ENCODE measurements at regions not wholly inside any gene's neighbourhood (a gene's known extent, or its start where the extent isn't known, plus 50 kb on each side); places are given as distances from the start of the nearest gene placed in this dataset.
"Not testable (repeated sequence)": the region's sequence is repeated elsewhere in the genome, so short reads cannot be mapped to it uniquely, and the experiment has no call there.

DNA sequence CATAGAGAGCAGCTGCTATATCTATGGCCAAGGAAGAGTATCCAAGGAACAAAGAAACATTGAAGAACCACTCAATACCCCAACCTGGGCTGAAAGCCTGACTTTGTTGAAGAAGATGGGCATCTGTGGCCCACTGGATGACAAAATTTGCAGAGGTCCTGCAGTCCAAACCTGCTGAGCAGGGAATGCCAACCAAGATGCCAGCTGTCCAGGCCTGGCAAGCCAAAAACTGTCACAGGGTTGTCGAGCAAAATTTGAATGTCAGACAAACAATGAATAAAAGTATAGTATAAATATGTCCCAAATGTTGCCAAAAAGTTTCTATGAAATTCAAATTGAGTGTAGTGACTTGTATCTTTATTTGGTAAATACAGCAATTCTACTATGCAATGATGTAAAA is 1040.2 kb downstream of the PCDH9 start:
- Histone ChIP-seq H3K9me3 (ENCODE audit: control insufficient read depth in 2 of 2, insufficient read depth in 1 of 2, low read depth in 1 of 2, low read length in 1 of 2) (no peaks in the 10 kb centered on the region), H3K36me3 (ENCODE audit: control insufficient read depth in 3 of 3, insufficient read depth in 2 of 3, low read depth in 1 of 3, low read length in 3 of 3) (no peaks in the 10 kb centered on the region), H3K27me3 (ENCODE audit: control insufficient read depth in 3 of 3, insufficient read depth in 3 of 3, low read length in 3 of 3) (no peaks in the 10 kb centered on the region), H3K4me3 (ENCODE audit: low read depth in 1 of 3, low read length in 3 of 3) (no peak overlapping the region), H3K4me1 (ENCODE audit: control insufficient read depth in 3 of 3, insufficient read depth in 2 of 3, low read depth in 1 of 3, low read length in 2 of 3) (no peaks in the 10 kb centered on the region), H3K27ac (ENCODE audit: low read depth in 1 of 3, low read length in 2 of 3) (no peak overlapping the region)
- FAIRE-seq (no peak), DNase-seq (no peak)
- WGBS, 3 donors, result 55 to 78% (median 76%) methylated on average over 1 of the region's 1 CpG

- Histone ChIP-seq H3K4me3 (ENCODE audit: low read depth in 1 of 3, low read length in 3 of 3) (no peak overlapping the region), H3K27me3 (ENCODE audit: control insufficient read depth in 3 of 3, insufficient read depth in 3 of 3, low read length in 3 of 3) (no peaks in the 10 kb centered on the region), H3K9me3 (ENCODE audit: control insufficient read depth in 2 of 2, insufficient read depth in 1 of 2, low read depth in 1 of 2, low read length in 1 of 2) (peaks cover 0 to 18% of the 10 kb centered on the region in 2 donors), H3K27ac (ENCODE audit: low read depth in 1 of 3, low read length in 2 of 3) (no peak overlapping the region), H3K4me1 (ENCODE audit: control insufficient read depth in 3 of 3, insufficient read depth in 2 of 3, low read depth in 1 of 3, low read length in 2 of 3) (no peaks in the 10 kb centered on the region), H3K36me3 (ENCODE audit: control insufficient read depth in 3 of 3, insufficient read depth in 2 of 3, low read depth in 1 of 3, low read length in 3 of 3) (no peaks in the 10 kb centered on the region)
- 89 to 95% (median 95%) methylated on average over 2 of the region's 2 CpGs for WGBS, 3 donors
- DNase-seq (no peak), FAIRE-seq (no peak)
These were observed 1049.3 kb downstream of the PCDH9 start for GRCh38 chr13:66180836-66181235.

GRCh38 chr13:66171920-66172319 is 1058.2 kb downstream of the PCDH9 start:
- FAIRE-seq, result no peak
- Histone ChIP-seq H3K27me3 (ENCODE audit: control insufficient read depth in 3 of 3, insufficient read depth in 3 of 3, low read length in 3 of 3) (no peaks in the 10 kb centered on the region), H3K27ac (ENCODE audit: low read depth in 1 of 3, low read length in 2 of 3) (no peak overlapping the region), H3K9me3 (ENCODE audit: control insufficient read depth in 2 of 2, insufficient read depth in 1 of 2, low read depth in 1 of 2, low read length in 1 of 2) (no peaks in the 10 kb centered on the region), H3K36me3 (ENCODE audit: control insufficient read depth in 3 of 3, insufficient read depth in 2 of 3, low read depth in 1 of 3, low read length in 3 of 3) (no peaks in the 10 kb centered on the region), H3K4me1 (ENCODE audit: control insufficient read depth in 3 of 3, insufficient read depth in 2 of 3, low read depth in 1 of 3, low read length in 2 of 3) (no peaks in the 10 kb centered on the region), H3K4me3 (ENCODE audit: low read depth in 1 of 3, low read length in 3 of 3) (no peak overlapping the region)
- 47 to 65% (median 63%) methylated on average over 1 of the region's 1 CpG for WGBS, 3 donors
- no peak for DNase-seq

DNA sequence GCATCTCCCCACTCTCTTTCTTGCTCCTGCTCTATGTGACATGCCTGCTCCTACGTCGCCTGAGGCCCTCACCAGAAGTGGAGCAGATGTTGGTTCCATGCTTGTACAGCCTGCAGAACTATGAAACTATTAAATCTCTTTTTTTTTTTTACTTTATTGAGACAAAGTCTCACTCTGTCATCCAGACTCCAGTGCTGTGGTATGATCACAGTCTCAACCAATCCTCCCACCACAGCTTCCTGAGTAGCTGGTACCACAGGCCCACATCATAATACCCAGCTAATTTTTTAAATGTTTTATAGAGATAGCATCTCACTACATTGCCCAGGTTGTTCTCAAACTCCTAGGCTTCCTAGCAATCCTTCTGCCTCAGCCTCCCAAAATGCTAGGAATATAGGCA is 1067.7 kb downstream of the PCDH9 start:
- Histone ChIP-seq H3K4me3 (ENCODE audit: low read depth in 1 of 3, low read length in 3 of 3) (no peak overlapping the region), H3K27me3 (ENCODE audit: control insufficient read depth in 3 of 3, insufficient read depth in 3 of 3, low read length in 3 of 3) (no peaks in the 10 kb centered on the region), H3K27ac (ENCODE audit: low read depth in 1 of 3, low read length in 2 of 3) (no peak overlapping the region), H3K9me3 (ENCODE audit: control insufficient read depth in 2 of 2, insufficient read depth in 1 of 2, low read depth in 1 of 2, low read length in 1 of 2) (no peaks in the 10 kb centered on the region), H3K4me1 (ENCODE audit: control insufficient read depth in 3 of 3, insufficient read depth in 2 of 3, low read depth in 1 of 3, low read length in 2 of 3) (no peaks in the 10 kb centered on the region), H3K36me3 (ENCODE audit: control insufficient read depth in 3 of 3, insufficient read depth in 2 of 3, low read depth in 1 of 3, low read length in 3 of 3) (no peaks in the 10 kb centered on the region)
- FAIRE-seq (no peak), DNase-seq (no peak)
- WGBS, 3 donors, result 48 to 60% (median 57%) methylated on average over 2 of the region's 2 CpGs

DNA sequence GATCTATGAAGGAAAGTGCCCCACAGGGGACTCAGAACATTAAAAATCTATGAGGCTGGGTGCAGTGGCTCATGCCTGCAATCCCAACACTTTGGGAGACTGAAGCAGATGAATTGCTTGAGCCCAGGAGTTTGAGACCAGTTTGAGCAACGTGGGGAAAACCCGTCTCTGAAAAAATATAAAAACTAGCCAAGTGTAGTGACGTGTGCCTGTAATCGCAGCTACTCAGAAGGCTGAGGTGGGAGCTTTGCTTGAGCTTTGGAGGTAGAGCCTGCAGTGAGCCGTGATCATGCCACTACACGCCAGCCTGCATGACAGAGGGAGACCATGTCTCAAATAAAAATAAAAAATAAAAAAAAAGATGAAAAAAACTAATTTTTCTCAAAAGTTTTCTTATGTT is 1070.6 kb downstream of the PCDH9 start:
- H3K4me1 ChIP-seq (ENCODE audit: control insufficient read depth in 3 of 3, insufficient read depth in 2 of 3, low read depth in 1 of 3, low read length in 2 of 3), result no peaks in the 10 kb centered on the region
- no peak overlapping the region for H3K4me3 ChIP-seq (ENCODE audit: low read depth in 1 of 3, low read length in 3 of 3)
- no peaks in the 10 kb centered on the region for H3K27me3 ChIP-seq (ENCODE audit: control insufficient read depth in 3 of 3, insufficient read depth in 3 of 3, low read length in 3 of 3)
- DNase-seq (no peak), FAIRE-seq (no peak)
- H3K36me3 ChIP-seq (ENCODE audit: control insufficient read depth in 3 of 3, insufficient read depth in 2 of 3, low read depth in 1 of 3, low read length in 3 of 3), result no peaks in the 10 kb centered on the region
- H3K9me3 ChIP-seq (ENCODE audit: control insufficient read depth in 2 of 2, insufficient read depth in 1 of 2, low read depth in 1 of 2, low read length in 1 of 2), result no peaks in the 10 kb centered on the region
- 77 to 81% (median 78%) methylated on average over 6 of the region's 6 CpGs for WGBS, 3 donors
- H3K27ac ChIP-seq (ENCODE audit: low read depth in 1 of 3, low read length in 2 of 3), result no peak overlapping the region

GRCh38 chr13:66154976-66155375 is 1075.2 kb downstream of the PCDH9 start:
- 0 to 27% (median 3%) methylated on average over 1 of the region's 1 CpG for WGBS, 3 donors
- Histone ChIP-seq H3K27me3 (ENCODE audit: control insufficient read depth in 3 of 3, insufficient read depth in 3 of 3, low read length in 3 of 3) (no peaks in the 10 kb centered on the region), H3K4me3 (ENCODE audit: low read depth in 1 of 3, low read length in 3 of 3) (no peak overlapping the region), H3K4me1 (ENCODE audit: control insufficient read depth in 3 of 3, insufficient read depth in 2 of 3, low read depth in 1 of 3, low read length in 2 of 3) (no peaks in the 10 kb centered on the region), H3K27ac (ENCODE audit: low read depth in 1 of 3, low read length in 2 of 3) (no peak overlapping the region), H3K36me3 (ENCODE audit: control insufficient read depth in 3 of 3, insufficient read depth in 2 of 3, low read depth in 1 of 3, low read length in 3 of 3) (no peaks in the 10 kb centered on the region), H3K9me3 (ENCODE audit: control insufficient read depth in 2 of 2, insufficient read depth in 1 of 2, low read depth in 1 of 2, low read length in 1 of 2) (no peaks in the 10 kb centered on the region)
- no peak for DNase-seq
- no peak for FAIRE-seq

GRCh38 chr13:66154354-66154753 is 1075.8 kb downstream of the PCDH9 start:
- Histone ChIP-seq H3K4me3 (ENCODE audit: low read depth in 1 of 3, low read length in 3 of 3) (no peak overlapping the region), H3K9me3 (ENCODE audit: control insufficient read depth in 2 of 2, insufficient read depth in 1 of 2, low read depth in 1 of 2, low read length in 1 of 2) (no peaks in the 10 kb centered on the region), H3K27me3 (ENCODE audit: control insufficient read depth in 3 of 3, insufficient read depth in 3 of 3, low read length in 3 of 3) (no peaks in the 10 kb centered on the region), H3K36me3 (ENCODE audit: control insufficient read depth in 3 of 3, insufficient read depth in 2 of 3, low read depth in 1 of 3, low read length in 3 of 3) (no peaks in the 10 kb centered on the region), H3K4me1 (ENCODE audit: control insufficient read depth in 3 of 3, insufficient read depth in 2 of 3, low read depth in 1 of 3, low read length in 2 of 3) (no peaks in the 10 kb centered on the region), H3K27ac (ENCODE audit: low read depth in 1 of 3, low read length in 2 of 3) (no peak overlapping the region)
- no peak for DNase-seq
- FAIRE-seq, result no peak
- WGBS, 3 donors, result 23 to 77% (median 31%) methylated on average over 1 of the region's 1 CpG

- FAIRE-seq, result no peak
- H3K4me3 ChIP-seq (ENCODE audit: low read depth in 1 of 3, low read length in 3 of 3), result no peak overlapping the region
- no peaks in the 10 kb centered on the region for H3K4me1 ChIP-seq (ENCODE audit: control insufficient read depth in 3 of 3, insufficient read depth in 2 of 3, low read depth in 1 of 3, low read length in 2 of 3)
- H3K36me3 ChIP-seq (ENCODE audit: control insufficient read depth in 3 of 3, insufficient read depth in 2 of 3, low read depth in 1 of 3, low read length in 3 of 3), result no peaks in the 10 kb centered on the region
- DNase-seq, result no peak
- no peak overlapping the region for H3K27ac ChIP-seq (ENCODE audit: low read depth in 1 of 3, low read length in 2 of 3)
- H3K27me3 ChIP-seq (ENCODE audit: control insufficient read depth in 3 of 3, insufficient read depth in 3 of 3, low read length in 3 of 3), result no peaks in the 10 kb centered on the region
- H3K9me3 ChIP-seq (ENCODE audit: control insufficient read depth in 2 of 2, insufficient read depth in 1 of 2, low read depth in 1 of 2, low read length in 1 of 2), result no peaks in the 10 kb centered on the region
These were observed 1077.5 kb downstream of the PCDH9 start for GRCh38 chr13:66152596-66152995.

- not testable (repeated sequence) for FAIRE-seq; H3K27ac ChIP-seq (ENCODE audit: low read depth in 1 of 3, low read length in 2 of 3); DNase-seq; H3K9me3 ChIP-seq (ENCODE audit: control insufficient read depth in 2 of 2, insufficient read depth in 1 of 2, low read depth in 1 of 2, low read length in 1 of 2); H3K4me1 ChIP-seq (ENCODE audit: control insufficient read depth in 3 of 3, insufficient read depth in 2 of 3, low read depth in 1 of 3, low read length in 2 of 3); H3K36me3 ChIP-seq (ENCODE audit: control insufficient read depth in 3 of 3, insufficient read depth in 2 of 3, low read depth in 1 of 3, low read length in 3 of 3); H3K27me3 ChIP-seq (ENCODE audit: control insufficient read depth in 3 of 3, insufficient read depth in 3 of 3, low read length in 3 of 3); H3K4me3 ChIP-seq (ENCODE audit: low read depth in 1 of 3, low read length in 3 of 3)
- 93% methylated on average over 11 of the region's 11 CpGs for WGBS, 3 donors
These were observed 1085.8 kb downstream of the PCDH9 start for GRCh38 chr13:66144357-66144756.
